Ureter (tissue), 1 donor: ENCODE measurements at regions not wholly inside any gene's neighbourhood (a gene's known extent, or its start where the extent isn't known, plus 50 kb on each side); places are given as distances from the start of the nearest gene placed in this dataset.
"Not testable (repeated sequence)": the region's sequence is repeated elsewhere in the genome, so short reads cannot be mapped to it uniquely, and the experiment has no call there.

Experiments used
- DNase-seq: peaks from one replicate; pipeline ENCODE4 v3.0.0-alpha.2; 2020; ENCODE audit warnings: low spot score
- donor health status: DM: yes; HTN: yes; CAD: no.

- DNase-seq = no peak
Measured at GRCh38 chr12:131644481-131644880, 66.4 kb upstream of the SFSWAP start.

DNA sequence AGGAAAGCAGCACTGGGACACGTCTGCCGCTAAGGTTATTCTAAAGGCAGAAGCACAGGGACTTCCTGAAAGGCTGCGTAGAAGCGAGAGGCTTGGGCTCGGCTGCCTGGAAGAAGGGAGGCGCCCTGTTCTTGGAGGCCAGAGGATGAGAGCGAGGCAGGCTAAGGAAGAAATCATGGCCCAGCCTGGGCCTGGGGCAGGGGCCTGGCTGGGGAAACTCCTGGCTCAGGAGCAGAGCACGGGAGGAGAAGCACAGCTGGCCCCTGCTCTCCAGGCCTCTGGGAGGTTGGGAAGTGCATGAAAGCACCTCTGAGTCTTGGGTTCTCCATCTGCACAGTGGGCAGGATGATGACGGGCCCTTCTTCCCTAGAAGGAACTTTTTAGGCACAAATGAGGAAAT, 66.0 kb upstream of the SFSWAP start:
- DNase-seq = not testable (repeated sequence)

DNA sequence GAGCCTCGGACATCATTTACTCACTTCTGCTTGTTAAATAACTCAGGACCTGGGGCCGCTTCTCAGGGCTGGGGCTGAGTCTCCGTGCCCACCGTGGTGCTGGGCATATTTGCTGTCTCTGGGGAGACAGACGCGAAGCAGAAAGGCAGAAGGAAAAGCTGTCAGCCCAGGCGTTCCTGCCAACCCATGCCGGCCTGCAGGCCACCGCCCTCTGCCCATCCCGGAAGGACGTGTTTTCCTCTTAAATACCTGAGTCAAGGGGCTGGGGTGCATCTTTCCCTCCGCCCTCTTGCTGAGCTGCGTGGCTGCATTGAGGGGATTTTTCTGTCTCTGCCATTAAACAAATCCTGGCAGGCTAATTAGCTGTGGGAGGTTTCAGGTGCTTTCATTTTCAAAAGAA, 65.3 kb upstream of the SFSWAP start:
- not testable (repeated sequence) for DNase-seq

- DNase-seq = not testable (repeated sequence)
Measured at GRCh38 chr12:131646444-131646843, 64.4 kb upstream of the SFSWAP start.

- no peak for DNase-seq
Measured at GRCh38 chr12:131647667-131648066, 63.2 kb upstream of the SFSWAP start.

DNA sequence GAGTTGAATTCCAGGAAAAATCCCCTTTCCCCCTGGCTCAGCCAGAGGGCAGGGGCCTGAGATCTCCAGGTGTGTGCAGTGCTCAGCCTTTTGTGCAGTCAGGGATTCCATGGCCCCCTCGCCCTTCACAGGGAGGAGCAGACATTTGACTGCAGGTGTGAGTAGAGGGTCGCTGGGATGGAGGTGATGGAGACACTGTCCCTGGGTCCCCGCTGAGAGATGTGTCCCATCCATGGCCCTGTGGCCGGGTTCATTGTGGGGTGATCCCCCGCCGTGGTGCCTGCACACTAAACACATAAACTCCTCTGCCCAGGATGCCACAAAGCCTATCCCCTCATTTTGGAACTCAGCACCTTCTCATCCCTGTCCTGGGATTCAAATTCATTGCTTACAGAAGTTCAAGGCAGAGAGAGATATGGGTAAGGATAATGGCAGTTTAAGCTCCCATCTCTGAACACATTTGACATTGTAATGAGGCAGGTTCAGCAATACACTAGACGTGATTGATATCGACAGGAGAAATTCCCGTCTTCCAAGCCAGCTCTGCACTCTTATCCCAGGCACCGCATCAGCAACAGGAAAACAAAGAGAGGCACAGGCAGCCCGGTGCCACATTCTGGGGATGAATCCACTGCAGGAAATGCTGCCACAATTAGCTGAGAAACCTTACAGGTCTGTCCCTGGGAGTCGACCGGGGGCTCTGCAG, 55.3 kb upstream of the SFSWAP start:
- not testable (repeated sequence) for DNase-seq

- DNase-seq = not testable (repeated sequence)
Measured at GRCh38 chr12:131656796-131657195, 54.1 kb upstream of the SFSWAP start.

DNA sequence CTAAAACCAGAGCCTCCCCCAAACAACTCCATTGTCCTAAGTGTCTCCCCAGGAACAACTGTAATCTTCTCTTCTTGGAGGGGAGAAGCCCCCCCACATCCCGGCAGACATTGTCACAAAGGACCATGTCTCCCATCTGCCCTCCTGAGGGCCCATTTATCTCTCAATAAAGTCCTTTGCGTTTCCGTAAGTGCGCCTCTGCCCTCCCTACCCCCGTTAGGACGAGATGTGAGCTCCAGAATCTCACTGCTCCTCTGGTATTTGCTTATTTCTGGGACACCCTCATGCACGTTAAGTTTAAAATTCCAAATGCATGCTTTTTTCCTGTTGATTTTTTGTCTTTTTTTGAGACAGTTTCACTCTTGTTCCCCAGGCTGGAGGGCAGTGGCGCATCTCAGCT, 52.3 kb upstream of the SFSWAP start:
- DNase-seq = not testable (repeated sequence)

GRCh38 chr12:131659484-131659883, 51.4 kb upstream of the SFSWAP start:
- DNase-seq = not testable (repeated sequence)

DNA sequence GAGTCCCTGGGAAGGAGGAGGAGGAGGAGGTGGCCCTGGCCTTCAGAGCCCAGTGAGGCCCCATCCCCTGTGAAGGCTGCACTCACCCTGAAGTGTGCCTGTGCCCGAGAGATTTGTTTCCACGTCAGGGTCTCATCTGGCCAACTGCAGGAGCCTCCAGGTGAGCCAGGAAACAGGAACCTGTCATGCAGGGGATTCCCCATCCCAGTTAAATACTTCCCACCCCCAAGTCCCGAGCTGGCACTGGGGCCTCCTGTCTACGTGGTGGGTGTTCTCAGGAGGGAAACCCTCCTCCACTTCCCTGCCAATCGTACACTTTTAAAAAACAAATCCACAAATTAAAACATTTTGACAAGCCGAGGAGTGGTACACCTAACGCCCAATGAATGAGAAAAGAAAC, 50.9 kb upstream of the SFSWAP start:
- DNase-seq = not testable (repeated sequence)

- DNase-seq = not testable (repeated sequence)
Measured at GRCh38 chr12:131660401-131660800, 50.5 kb upstream of the SFSWAP start.
